Right cardiac atrium (tissue), 5 donors: ENCODE measurements at regions not wholly inside any gene's neighbourhood (a gene's known extent, or its start where the extent isn't known, plus 50 kb on each side); places are given as distances from the start of the nearest gene placed in this dataset.

ENCODE experiments used
- ATAC-seq, 2 donors: fragments of 200-7000 bp; cut with Tn5 transposase; one replicate each; pipeline versions ENCODE4 v1.8.0 to v1.9.1; 2020; ENCODE audit warnings: moderate library complexity in 2 of 2, mild to moderate bottlenecking in 1 of 2
- DNase-seq, 3 donors: peaks; one replicate each; pipeline ENCODE4 v3.0.0-alpha.2; 2020
- H3K27ac ChIP-seq: one replicate; pipeline ENCODE4 v1.5.1; 2013; ENCODE audit warnings: mild to moderate bottlenecking, low read length, control low read depth, moderate library complexity
- H3K27me3 ChIP-seq: one replicate; pipeline ENCODE4 v1.6.1; 2013; ENCODE audit not compliant: control insufficient read depth, insufficient read depth
- H3K4me1 ChIP-seq: one replicate; pipeline ENCODE4 v1.6.1; 2013; ENCODE audit warnings: low read length; ENCODE audit not compliant: control insufficient read depth, insufficient read depth
- H3K4me3 ChIP-seq: one replicate; pipeline ENCODE4 v1.5.1; 2013; ENCODE audit warnings: low read length, control low read depth
- H3K9me3 ChIP-seq: one replicate; pipeline ENCODE4 v1.6.1; 2013; ENCODE audit warnings: low read length; ENCODE audit not compliant: control insufficient read depth
- WGBS: extraction: QIAGEN DNeasy Blood & Tissue Kit; methylation state at CpG from one replicate; pipeline ENCODE4 v1.1.7; 2013; 5-methylcytosine and 5-hydroxymethylcytosine counted together
- intact Hi-C, 4 donors: fragments of 100-400 bp; cut with DNase I; formaldehyde crosslinking; loops; one replicate each; pipeline versions ENCODE4 v1.11.0 to v1.14.0; 2022 to 2023
- donor health status: healthy with polysubstance abuse.
- donor health status: DM: no; HTN: yes; CAD: no.
- donor health status: DM: no; HTN: no; CAD: no.
- donor health status: DM: no; HTN: yes; CAD: no; lungs with severe emphysema.
- donor health status: DM: yes; HTN: yes; CAD: no.

GRCh38 chr5:34538026-34538672 is 118.0 kb upstream of the RAI14 start:
- intact Hi-C loops: no loop called here
- 93% methylated on average over 3 of the region's 3 CpGs for WGBS
- DNase-seq: no peak

GRCh38 chr5:34539183-34539582 is 116.9 kb upstream of the RAI14 start:
- intact Hi-C loops: no loop called here
- H3K4me3 ChIP-seq: no peak overlapping the region
- H3K4me1 ChIP-seq: no peaks in the 10 kb centered on the region
- no peaks in the 10 kb centered on the region for H3K27me3 ChIP-seq
- WGBS: 51% methylated on average over 1 of the region's 1 CpG
- no peak overlapping the region for H3K27ac ChIP-seq
- H3K9me3 ChIP-seq: peaks cover 1% of the 10 kb centered on the region
- DNase-seq (no peak), ATAC-seq (no peak)

More at GRCh38 chr5:34538026-34538672, 118.0 kb upstream of the RAI14 start:
- peak in 1 of 2 donors; percentile 28 for ATAC-seq
- H3K9me3 ChIP-seq: no peaks in the 10 kb centered on the region
- H3K4me3 ChIP-seq: no peak overlapping the region
- no peaks in the 10 kb centered on the region for H3K27me3 ChIP-seq
- H3K27ac ChIP-seq: no peak overlapping the region
- no peaks in the 10 kb centered on the region for H3K4me1 ChIP-seq

GRCh38 chr5:34541067-34541466 is 115.1 kb upstream of the RAI14 start:
- peaks cover 1% of the 10 kb centered on the region for H3K9me3 ChIP-seq
- no peak overlapping the region for H3K27ac ChIP-seq
- no peaks in the 10 kb centered on the region for H3K27me3 ChIP-seq
- no peak for ATAC-seq
- H3K4me1 ChIP-seq: no peaks in the 10 kb centered on the region
- no peak overlapping the region for H3K4me3 ChIP-seq
- 96% methylated on average over 4 of the region's 4 CpGs for WGBS
- DNase-seq: no peak
- intact Hi-C loops: no loop called here

GRCh38 chr5:34542818-34543217 is 113.3 kb upstream of the RAI14 start:
- Histone ChIP-seq H3K27me3 (no peaks in the 10 kb centered on the region), H3K9me3 (peaks cover 4% of the 10 kb centered on the region), H3K27ac (no peak overlapping the region), H3K4me3 (no peak overlapping the region), H3K4me1 (no peaks in the 10 kb centered on the region)
- intact Hi-C loops: no loop called here
- ATAC-seq: no peak
- WGBS: 78% methylated on average over 1 of the region's 1 CpG
- no peak for DNase-seq

GRCh38 chr5:34543687-34544086 is 112.4 kb upstream of the RAI14 start:
- intact Hi-C loops: no loop called here
- Histone ChIP-seq H3K4me1 (no peaks in the 10 kb centered on the region), H3K9me3 (peaks cover 4% of the 10 kb centered on the region), H3K27me3 (no peaks in the 10 kb centered on the region), H3K27ac (no peak overlapping the region), H3K4me3 (no peak overlapping the region)
- DNase-seq: no peak
- ATAC-seq: no peak
- 41% methylated on average over 1 of the region's 1 CpG for WGBS

GRCh38 chr5:34544403-34544802 is 111.7 kb upstream of the RAI14 start:
- Histone ChIP-seq H3K27ac (no peak overlapping the region), H3K4me1 (no peaks in the 10 kb centered on the region), H3K27me3 (no peaks in the 10 kb centered on the region), H3K9me3 (peaks cover 4% of the 10 kb centered on the region), H3K4me3 (no peak overlapping the region)
- ATAC-seq: no peak
- DNase-seq: no peak
- intact Hi-C loops: no loop called here
- 78% methylated on average over 1 of the region's 1 CpG for WGBS

- WGBS: 66% methylated on average over 3 of the region's 3 CpGs
- no peak for DNase-seq
Observed at GRCh38 chr5:34545164-34545563, 111.0 kb upstream of the RAI14 start.

GRCh38 chr5:34545626-34546025 is 110.5 kb upstream of the RAI14 start:
- peaks cover 4% of the 10 kb centered on the region for H3K9me3 ChIP-seq
- H3K27me3 ChIP-seq: no peaks in the 10 kb centered on the region
- no peaks in the 10 kb centered on the region for H3K4me1 ChIP-seq
- 84% methylated on average over 2 of the region's 2 CpGs for WGBS
- DNase-seq (no peak), ATAC-seq (no peak)
- intact Hi-C loops: no loop called here
- H3K4me3 ChIP-seq: no peak overlapping the region
- no peak overlapping the region for H3K27ac ChIP-seq

More at GRCh38 chr5:34545164-34545563, 111.0 kb upstream of the RAI14 start:
- Histone ChIP-seq H3K27ac (no peak overlapping the region), H3K9me3 (peaks cover 4% of the 10 kb centered on the region), H3K27me3 (no peaks in the 10 kb centered on the region), H3K4me1 (no peaks in the 10 kb centered on the region), H3K4me3 (no peak overlapping the region)
- no peak for ATAC-seq
- intact Hi-C loops: no loop called here

- Histone ChIP-seq H3K27me3 (no peaks in the 10 kb centered on the region), H3K4me1 (peaks cover 2% of the 10 kb centered on the region), H3K4me3 (no peak overlapping the region), H3K27ac (no peak overlapping the region), H3K9me3 (peaks cover 4% of the 10 kb centered on the region)
- WGBS: 97% methylated on average over 2 of the region's 2 CpGs
- intact Hi-C loops: no loop called here
- ATAC-seq: no peak
- DNase-seq: no peak
Observed at GRCh38 chr5:34547300-34548085, 108.6 kb upstream of the RAI14 start.

GRCh38 chr5:34548086-34548403 is 108.1 kb upstream of the RAI14 start:
- Histone ChIP-seq H3K4me3 (no peak overlapping the region), H3K9me3 (peaks cover 4% of the 10 kb centered on the region), H3K4me1 (peaks cover 2% of the 10 kb centered on the region), H3K27me3 (no peaks in the 10 kb centered on the region), H3K27ac (no peak overlapping the region)
- DNase-seq (no peak), ATAC-seq (no peak)
- 96% methylated on average over 1 of the region's 1 CpG for WGBS
- intact Hi-C loops: no loop called here

GRCh38 chr5:34550247-34550646 is 105.9 kb upstream of the RAI14 start:
- no peak overlapping the region for H3K27ac ChIP-seq
- WGBS: 77% methylated on average over 2 of the region's 2 CpGs
- H3K4me1 ChIP-seq: peaks cover 2% of the 10 kb centered on the region
- H3K9me3 ChIP-seq: peaks cover 3% of the 10 kb centered on the region
- DNase-seq (no peak), ATAC-seq (no peak)
- intact Hi-C loops: no loop called here
- H3K4me3 ChIP-seq: no peak overlapping the region
- H3K27me3 ChIP-seq: no peaks in the 10 kb centered on the region
